ENCODE measurements at regions not wholly inside any gene's neighbourhood (a gene's known extent, or its start where the extent isn't known, plus 50 kb on each side); places are given as distances from the start of the nearest gene placed in this dataset.
A peak's percentile ranks its signal among the peaks of the same experiment; 100 is the strongest.

DNA sequence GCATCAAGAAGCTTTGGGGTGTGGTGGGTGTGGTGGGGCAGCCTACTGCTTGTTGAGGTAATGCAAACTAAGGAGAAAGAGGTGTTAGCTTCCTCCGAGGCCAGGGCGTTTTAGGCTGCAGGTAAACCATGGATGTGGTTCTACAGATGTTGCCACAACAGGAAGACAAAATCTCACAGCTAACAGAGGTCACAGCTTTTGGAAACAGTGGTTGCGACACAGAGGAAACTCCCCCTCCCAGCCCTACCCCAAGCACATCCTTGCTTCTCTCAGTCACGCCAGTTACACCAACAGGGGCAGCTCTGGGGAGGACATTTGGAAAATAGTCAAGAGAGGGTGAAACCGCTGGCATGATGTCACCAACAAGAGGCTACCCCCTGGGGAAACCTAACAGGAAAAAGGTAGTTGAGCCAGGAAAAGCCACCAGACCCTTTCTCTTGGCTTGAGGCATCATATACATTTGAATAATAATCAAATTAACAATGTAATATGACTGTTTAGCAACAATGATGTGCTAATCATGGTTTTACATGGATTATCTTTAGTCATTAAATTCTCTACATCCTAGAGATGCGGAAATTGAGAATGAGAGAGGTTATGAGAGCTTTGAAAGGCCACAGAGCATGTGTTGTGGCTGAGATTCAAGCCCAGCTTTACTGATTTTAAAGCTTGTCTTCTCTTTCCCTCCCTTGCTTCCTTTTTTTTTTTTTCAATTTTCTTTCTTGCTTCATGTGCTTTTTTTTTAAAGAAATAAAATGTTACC, 82.2 kb upstream of the IL12B start:
- Histone ChIP-seq H3K27me3 (no peaks in the 10 kb centered on the region), H3K4me3 (no peak overlapping the region), H3K36me3 (no peaks in the 10 kb centered on the region), H3K9me3 (replicated peaks) (no peaks in the 10 kb centered on the region), H3K4me1 (no peaks in the 10 kb centered on the region), H3K27ac (no peak overlapping the region)
- peak; percentile 5 to 10 for DNase-seq

DNA sequence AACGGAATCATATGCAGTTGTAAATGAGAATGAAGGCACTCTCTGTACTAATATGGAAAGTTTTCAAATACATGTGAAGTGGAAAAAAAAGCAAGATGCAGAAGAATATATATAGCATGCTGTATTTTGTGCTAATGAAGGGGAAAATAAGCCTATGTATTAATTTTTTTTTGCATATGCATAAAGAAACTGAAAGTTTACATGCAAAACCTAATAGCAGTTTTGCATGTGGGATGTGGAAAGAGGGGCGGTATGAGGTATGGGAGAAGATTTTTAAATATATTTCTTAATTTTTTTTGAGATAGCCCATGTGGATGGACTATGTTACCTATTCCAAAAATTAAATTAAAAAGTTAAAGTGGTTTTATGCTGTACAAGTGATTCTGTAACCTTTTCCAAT, 83.7 kb upstream of the IL12B start:
- no peaks in the 10 kb centered on the region for H3K27me3 ChIP-seq
- H3K36me3 ChIP-seq: no peaks in the 10 kb centered on the region
- H3K27ac ChIP-seq: no peak overlapping the region
- H3K9me3 ChIP-seq (replicated peaks): no peaks in the 10 kb centered on the region
- no peak overlapping the region for H3K4me3 ChIP-seq
- H3K4me1 ChIP-seq: no peaks in the 10 kb centered on the region
- DNase-seq: no peak

- no peak overlapping the region for H3K27ac ChIP-seq
- DNase-seq: no peak
- H3K36me3 ChIP-seq: no peaks in the 10 kb centered on the region
- H3K9me3 ChIP-seq (replicated peaks): no peaks in the 10 kb centered on the region
- no peaks in the 10 kb centered on the region for H3K27me3 ChIP-seq
- H3K4me3 ChIP-seq: no peak overlapping the region
- no peaks in the 10 kb centered on the region for H3K4me1 ChIP-seq
These were observed 85.1 kb upstream of the IL12B start for GRCh38 chr5:159415301-159415937.

- Histone ChIP-seq H3K36me3 (no peaks in the 10 kb centered on the region), H3K9me3 (replicated peaks) (no peaks in the 10 kb centered on the region), H3K4me3 (no peak overlapping the region), H3K27me3 (no peaks in the 10 kb centered on the region), H3K27ac (no peak overlapping the region), H3K4me1 (no peaks in the 10 kb centered on the region)
- no peak for DNase-seq
These were observed 86.2 kb upstream of the IL12B start for GRCh38 chr5:159416438-159416837.

DNA sequence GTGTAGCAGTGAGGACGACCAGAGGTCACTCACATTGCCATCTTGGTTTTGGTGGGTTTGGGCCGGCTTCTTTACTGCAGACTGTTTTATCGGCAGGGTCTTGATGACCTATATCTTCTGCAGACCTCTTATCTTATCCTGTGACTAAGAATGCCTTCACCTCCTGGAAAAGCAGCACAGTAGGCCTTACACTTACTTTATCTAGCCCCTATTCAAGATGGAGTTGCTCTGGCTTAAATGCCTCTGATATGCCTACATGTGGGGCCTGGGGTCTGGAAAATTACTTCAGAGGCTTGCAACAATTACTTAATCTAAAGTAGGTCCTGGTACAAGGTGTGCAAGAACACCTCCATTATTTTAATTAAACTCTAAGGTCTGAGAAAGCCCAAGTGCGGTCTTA, 86.9 kb upstream of the IL12B start:
- Histone ChIP-seq H3K4me1 (no peaks in the 10 kb centered on the region), H3K27ac (no peak overlapping the region), H3K27me3 (no peaks in the 10 kb centered on the region), H3K4me3 (no peak overlapping the region), H3K9me3 (replicated peaks) (no peaks in the 10 kb centered on the region), H3K36me3 (no peaks in the 10 kb centered on the region)
- no peak for DNase-seq

DNA sequence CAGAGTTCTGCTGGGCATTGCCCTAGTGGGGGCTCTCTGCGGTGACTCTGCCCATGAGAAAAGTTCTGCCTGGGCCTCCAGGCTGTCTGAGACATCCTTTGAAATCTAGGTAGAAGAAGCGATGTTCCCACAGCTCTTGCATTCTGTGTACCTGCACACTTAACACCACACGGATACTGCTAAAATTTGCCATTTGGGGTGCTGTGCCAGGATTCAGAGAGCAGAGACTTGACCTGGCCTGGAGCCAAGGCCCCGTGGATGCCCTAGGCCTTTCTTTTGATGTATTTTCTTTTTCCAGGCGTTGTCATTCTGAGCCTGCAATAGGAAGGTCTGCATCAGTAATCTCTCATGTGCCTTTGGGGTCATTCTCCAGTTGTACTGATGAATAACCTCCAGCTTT, 89.3 kb upstream of the IL12B start:
- no peak for DNase-seq

GRCh38 chr5:159420940-159421339, 90.7 kb upstream of the IL12B start:
- no peak overlapping the region for H3K27ac ChIP-seq
- DNase-seq: no peak
- H3K36me3 ChIP-seq: no peaks in the 10 kb centered on the region
- no peaks in the 10 kb centered on the region for H3K27me3 ChIP-seq
- H3K4me3 ChIP-seq: no peak overlapping the region
- H3K4me1 ChIP-seq: no peaks in the 10 kb centered on the region
- H3K9me3 ChIP-seq (replicated peaks): no peaks in the 10 kb centered on the region

More for the DNA sequence above, 89.3 kb upstream of the IL12B start:
- Histone ChIP-seq H3K27ac (no peak overlapping the region), H3K4me3 (no peak overlapping the region), H3K4me1 (no peaks in the 10 kb centered on the region), H3K27me3 (no peaks in the 10 kb centered on the region), H3K36me3 (no peaks in the 10 kb centered on the region), H3K9me3 (replicated peaks) (no peaks in the 10 kb centered on the region)

GRCh38 chr5:159422361-159422760, 92.1 kb upstream of the IL12B start:
- Histone ChIP-seq H3K4me1 (no peaks in the 10 kb centered on the region), H3K4me3 (no peak overlapping the region), H3K36me3 (no peaks in the 10 kb centered on the region), H3K27ac (no peak overlapping the region), H3K9me3 (replicated peaks) (no peaks in the 10 kb centered on the region), H3K27me3 (no peaks in the 10 kb centered on the region)
- DNase-seq: no peak

GRCh38 chr5:159422910-159423309, 92.6 kb upstream of the IL12B start:
- no peak for DNase-seq
- Histone ChIP-seq H3K4me3 (no peak overlapping the region), H3K4me1 (no peaks in the 10 kb centered on the region), H3K27ac (no peak overlapping the region), H3K36me3 (no peaks in the 10 kb centered on the region), H3K27me3 (no peaks in the 10 kb centered on the region), H3K9me3 (replicated peaks) (no peaks in the 10 kb centered on the region)

DNA sequence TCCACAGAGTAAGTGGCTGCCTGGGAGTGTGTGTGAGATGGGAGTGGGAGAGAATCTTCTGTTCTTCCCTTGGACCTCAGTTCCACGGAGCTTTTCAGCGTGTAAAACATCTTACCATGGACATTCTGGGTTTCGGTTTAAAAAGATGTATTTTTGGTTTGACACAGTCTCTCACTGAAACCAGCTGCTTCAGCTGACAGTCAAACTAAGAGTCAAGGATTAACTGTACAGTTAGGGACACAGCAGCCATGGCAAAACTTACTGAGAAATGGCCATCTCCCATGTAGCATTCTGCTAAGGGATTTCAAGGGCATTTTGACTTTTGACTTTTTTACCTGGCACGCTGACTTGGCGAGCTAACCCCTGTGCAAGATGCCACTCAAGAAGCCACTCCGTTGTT, 93.8 kb upstream of the IL12B start:
- DNase-seq: no peak
- Histone ChIP-seq H3K4me1 (no peaks in the 10 kb centered on the region), H3K4me3 (no peak overlapping the region), H3K27ac (no peak overlapping the region), H3K9me3 (replicated peaks) (no peaks in the 10 kb centered on the region), H3K27me3 (no peaks in the 10 kb centered on the region), H3K36me3 (no peaks in the 10 kb centered on the region)

DNA sequence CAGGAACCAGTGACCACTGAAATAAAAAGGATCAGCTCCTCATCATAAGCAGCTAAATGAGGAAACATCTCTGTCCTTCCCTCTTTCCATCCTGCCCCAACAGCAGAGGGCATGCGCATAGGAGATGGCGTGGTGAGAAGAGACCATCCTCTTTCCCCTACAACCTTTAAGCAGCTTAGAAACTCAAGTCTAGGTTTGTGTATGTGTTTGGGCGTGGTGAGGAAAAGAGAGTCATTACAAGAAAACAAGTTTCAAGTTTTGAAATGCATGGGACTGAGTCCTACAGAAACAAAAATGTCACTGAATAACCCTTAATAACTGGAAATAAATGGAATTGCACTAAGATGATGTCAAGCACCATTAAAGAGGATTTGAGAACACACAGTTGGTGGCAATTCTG, 96.4 kb upstream of the IL12B start:
- Histone ChIP-seq H3K4me3 (no peak overlapping the region), H3K4me1 (no peaks in the 10 kb centered on the region), H3K27ac (no peak overlapping the region), H3K9me3 (replicated peaks) (peaks cover 4% of the 10 kb centered on the region; the same call in 1 of the 2 replicates), H3K36me3 (no peaks in the 10 kb centered on the region), H3K27me3 (no peaks in the 10 kb centered on the region)
- DNase-seq: no peak

DNA sequence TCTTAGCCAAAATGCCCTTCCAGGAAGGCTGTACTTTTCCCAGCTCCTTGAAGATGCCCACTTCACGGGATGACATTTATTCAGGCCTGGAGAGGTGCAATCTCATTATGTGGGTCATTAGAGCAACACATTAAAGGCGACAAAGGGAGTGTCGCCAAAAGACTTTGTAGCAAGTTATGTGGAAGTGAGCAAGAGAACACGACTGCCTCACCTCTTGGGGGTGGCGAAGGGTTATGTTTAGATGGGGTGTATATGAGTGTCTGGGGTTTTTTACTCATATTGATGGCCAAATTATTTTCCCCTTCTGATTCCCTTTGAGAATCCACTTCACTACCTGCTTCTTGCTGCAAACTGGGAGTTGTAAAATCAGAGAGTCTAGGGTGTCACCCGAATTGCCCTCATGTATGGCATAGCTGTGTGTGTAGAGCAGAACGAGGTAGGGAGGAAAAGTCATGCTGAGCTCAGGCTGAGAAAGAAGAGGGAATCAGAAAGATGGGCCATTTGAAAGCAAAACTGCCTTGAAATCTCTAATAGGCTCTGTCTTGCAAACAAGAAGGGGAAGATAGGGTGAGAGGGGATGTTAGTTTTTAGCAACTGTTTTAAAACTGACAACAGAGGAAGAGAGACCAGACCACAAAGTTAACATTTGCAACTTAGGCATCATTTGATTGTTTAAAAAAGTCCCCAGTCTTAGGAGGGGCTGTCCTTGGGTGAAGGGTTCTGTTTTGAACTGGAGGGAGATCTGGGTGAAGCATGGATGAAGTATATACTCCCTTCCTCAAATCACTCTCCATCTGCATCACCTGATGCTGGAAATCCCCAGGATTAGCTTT, 97.1 kb upstream of the IL12B start:
- Histone ChIP-seq H3K27me3 (no peaks in the 10 kb centered on the region), H3K27ac (no peak overlapping the region), H3K9me3 (replicated peaks) (peaks cover 4% of the 10 kb centered on the region; the same call in 1 of the 2 replicates), H3K36me3 (no peaks in the 10 kb centered on the region), H3K4me1 (no peaks in the 10 kb centered on the region), H3K4me3 (no peak overlapping the region)
- DNase-seq: no peak

DNA sequence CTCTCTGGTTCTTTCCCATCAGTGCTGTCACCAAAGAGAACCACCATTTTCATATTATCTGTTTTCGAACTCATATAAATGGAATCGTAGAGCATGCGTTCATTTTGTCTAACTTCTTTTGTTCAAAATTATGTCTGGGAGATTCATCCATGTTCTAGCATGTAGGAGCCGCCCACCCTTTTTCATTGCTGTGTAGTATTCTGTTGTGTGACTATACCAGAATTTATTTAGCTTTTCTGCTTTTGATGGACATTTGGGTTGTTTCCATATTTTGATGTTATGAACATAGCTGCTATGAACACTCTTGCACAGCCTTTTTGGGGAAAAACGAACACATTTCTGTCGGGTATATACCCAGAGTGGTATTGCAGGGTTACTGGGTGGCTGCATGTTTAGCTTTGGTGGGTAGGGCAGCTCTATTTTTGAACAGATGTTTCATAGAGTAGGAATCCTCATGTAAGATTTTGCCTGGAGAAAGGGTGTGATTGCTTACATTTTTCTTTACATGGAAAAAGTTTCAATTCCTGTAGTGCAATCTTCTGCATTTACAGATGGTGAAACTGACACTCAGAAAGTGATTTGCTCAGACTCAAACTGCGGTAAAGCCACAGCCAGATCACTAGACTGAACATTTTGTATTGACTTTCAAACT, 100.2 kb upstream of the IL12B start:
- no peaks in the 10 kb centered on the region for H3K36me3 ChIP-seq
- DNase-seq: no peak
- peaks cover 4% of the 10 kb centered on the region; the same call in 1 of the 2 replicates for H3K9me3 ChIP-seq (replicated peaks)
- no peaks in the 10 kb centered on the region for H3K4me1 ChIP-seq
- no peak overlapping the region for H3K4me3 ChIP-seq
- H3K27ac ChIP-seq: no peak overlapping the region
- no peaks in the 10 kb centered on the region for H3K27me3 ChIP-seq

- no peaks in the 10 kb centered on the region for H3K9me3 ChIP-seq (replicated peaks)
- no peak for DNase-seq
- H3K27ac ChIP-seq: no peak overlapping the region
- no peaks in the 10 kb centered on the region for H3K36me3 ChIP-seq
- H3K4me1 ChIP-seq: no peaks in the 10 kb centered on the region
- no peak overlapping the region for H3K4me3 ChIP-seq
- no peaks in the 10 kb centered on the region for H3K27me3 ChIP-seq
These were observed 105.6 kb upstream of the IL12B start for GRCh38 chr5:159435855-159436254.

DNA sequence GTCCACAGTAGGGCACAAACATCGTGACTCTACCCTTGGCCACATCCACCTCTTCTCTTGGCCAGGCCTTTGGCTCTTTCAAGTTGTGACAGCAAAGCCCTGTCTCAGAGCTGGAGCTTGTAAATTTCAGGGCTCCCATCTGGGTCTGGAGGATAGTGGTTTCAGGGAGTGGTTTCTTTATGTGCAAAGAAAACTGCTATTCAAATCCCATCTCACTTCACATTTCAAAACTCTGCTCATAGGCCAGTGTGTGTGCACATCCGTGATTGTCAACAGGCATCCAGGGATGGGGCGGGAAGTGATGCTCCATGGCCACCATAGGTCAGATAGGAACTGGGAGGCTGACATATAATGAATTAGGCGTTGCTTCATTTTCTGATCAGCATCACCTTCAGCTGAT, 107.8 kb upstream of the IL12B start:
- Histone ChIP-seq H3K9me3 (replicated peaks) (no peaks in the 10 kb centered on the region), H3K27ac (no peak overlapping the region), H3K36me3 (no peaks in the 10 kb centered on the region), H3K4me3 (no peak overlapping the region), H3K4me1 (no peaks in the 10 kb centered on the region), H3K27me3 (no peaks in the 10 kb centered on the region)
- no peak for DNase-seq

Measured in SJCRH30 (cell line).